Right ventricle myocardium superior (tissue), 1 donor: ENCODE measurements at regions not wholly inside any gene's neighbourhood (a gene's known extent, or its start where the extent isn't known, plus 50 kb on each side); places are given as distances from the start of the nearest gene placed in this dataset.
A peak's percentile ranks its signal among the peaks of the same experiment; 100 is the strongest.
"Not testable (repeated sequence)": the region's sequence is repeated elsewhere in the genome, so short reads cannot be mapped to it uniquely, and the experiment has no call there.

Experiments
- ATAC-seq: fragments of 200-7000 bp; cut with Tn5 transposase; one replicate; pipeline ENCODE4 v1.9.1; 2020; ENCODE audit warnings: mild to moderate bottlenecking; ENCODE audit not compliant: poor library complexity
- DNase-seq: peaks from one replicate; pipeline ENCODE4 v3.0.0-alpha.2; 2020
- intact Hi-C: fragments of 100-400 bp; cut with DNase I; formaldehyde crosslinking; loops from one replicate; pipeline ENCODE4 v1.11.2; 2022
- donor health status: DM: no; HTN: yes; CAD: no; lungs with severe emphysema.

- intact Hi-C loops, result no loop called here
- DNase-seq, result no peak
- no peak for ATAC-seq
Measured at GRCh38 chr10:107984581-107984980, 820.1 kb upstream of the SORCS1 start.

GRCh38 chr10:107984149-107984548 is 819.6 kb upstream of the SORCS1 start:
- DNase-seq (no peak), ATAC-seq (no peak)
- intact Hi-C loops, result no loop called here

- ATAC-seq (no peak), DNase-seq (no peak)
- intact Hi-C loops, result no loop called here
Measured at GRCh38 chr10:107978455-107978854, 813.9 kb upstream of the SORCS1 start.

- DNase-seq, result no peak
- intact Hi-C loops, result no loop called here
- no peak for ATAC-seq
Measured at GRCh38 chr10:107971973-107972372, 807.5 kb upstream of the SORCS1 start.

GRCh38 chr10:107971411-107971810 is 806.9 kb upstream of the SORCS1 start:
- ATAC-seq, result no peak
- intact Hi-C loops, result no loop called here
- DNase-seq, result no peak

GRCh38 chr10:107970512-107970911 is 806.0 kb upstream of the SORCS1 start:
- DNase-seq, result no peak
- intact Hi-C loops, result no loop called here
- ATAC-seq, result no peak

GRCh38 chr10:107969936-107970335 is 805.4 kb upstream of the SORCS1 start:
- DNase-seq (no peak), ATAC-seq (no peak)
- intact Hi-C loops, result no loop called here

- ATAC-seq, result no peak
- no peak for DNase-seq
- intact Hi-C loops, result no loop called here
Measured at GRCh38 chr10:107966826-107967225, 802.3 kb upstream of the SORCS1 start.

- DNase-seq, result no peak
- no peak for ATAC-seq
- intact Hi-C loops, result no loop called here
Measured at GRCh38 chr10:107952649-107953556, 788.4 kb upstream of the SORCS1 start.

- DNase-seq, intact Hi-C loops, ATAC-seq: not testable (repeated sequence)
Measured at GRCh38 chr10:107950411-107951062, 786.0 kb upstream of the SORCS1 start.

- intact Hi-C loops, result no loop called here
- DNase-seq (no peak), ATAC-seq (no peak)
Measured at GRCh38 chr10:107942826-107943225, 778.3 kb upstream of the SORCS1 start.

- ATAC-seq, result no peak
- intact Hi-C loops, result no loop called here
- DNase-seq, result no peak
Measured at GRCh38 chr10:107933076-107933475, 768.6 kb upstream of the SORCS1 start.

- intact Hi-C loops, result no loop called here
- no peak for ATAC-seq
- no peak for DNase-seq
Measured at GRCh38 chr10:107931808-107932207, 767.3 kb upstream of the SORCS1 start.

- ATAC-seq, result no peak
- no peak for DNase-seq
- intact Hi-C loops, result no loop called here
Measured at GRCh38 chr10:107930037-107930436, 765.5 kb upstream of the SORCS1 start.

GRCh38 chr10:107924458-107924857 is 760.0 kb upstream of the SORCS1 start:
- no peak for ATAC-seq
- DNase-seq, result no peak
- intact Hi-C loops, result no loop called here

- ATAC-seq (no peak), DNase-seq (no peak)
- intact Hi-C loops, result no loop called here
Measured at GRCh38 chr10:107919626-107920235, 755.2 kb upstream of the SORCS1 start.

GRCh38 chr10:107918171-107918570 is 753.7 kb upstream of the SORCS1 start:
- ATAC-seq, result no peak
- no peak for DNase-seq
- intact Hi-C loops, result no loop called here

- ATAC-seq, result no peak
- intact Hi-C loops, result no loop called here
- no peak for DNase-seq
Measured at GRCh38 chr10:107915215-107915610, 750.7 kb upstream of the SORCS1 start.

GRCh38 chr10:107914450-107915214 is 750.1 kb upstream of the SORCS1 start:
- ATAC-seq, result no peak
- intact Hi-C loops, result no loop called here
- DNase-seq, result peak; percentile 33
